Upper lobe of left lung (tissue), 4 donors: ENCODE measurements at regions not wholly inside any gene's neighbourhood (a gene's known extent, or its start where the extent isn't known, plus 50 kb on each side); places are given as distances from the start of the nearest gene placed in this dataset.

Experiments
- CTCF ChIP-seq, 6 experiments: fragments of 450-650 bp in 4 of 6; fragments of 200-600 bp in 2 of 6; sonication (generic) in 2 of 6; IDR thresholded peaks; one replicate each; pipeline ENCODE4 v1.5.1; 2016 to 2019; ENCODE audit warnings: antibody characterized with exemption in 6 of 6
- EP300 ChIP-seq, 4 donors: sonication (generic); formaldehyde crosslinking; IDR thresholded peaks; one replicate each; pipeline ENCODE4 v1.5.1; 2017; ENCODE audit warnings: antibody characterized with exemption in 4 of 4, control low read depth in 2 of 4
- POLR2A ChIP-seq, 4 donors: fragments of 450-650 bp; IDR thresholded peaks; one replicate each; pipeline ENCODE4 v1.5.1; 2016 to 2017; ENCODE audit warnings: antibody characterized with exemption in 4 of 4, mild to moderate bottlenecking in 2 of 4
- POLR2AphosphoS5 ChIP-seq, 2 donors: sonication (generic); formaldehyde crosslinking; IDR thresholded peaks; one replicate each; pipeline ENCODE4 v1.5.1; 2017; ENCODE audit warnings: antibody characterized with exemption in 2 of 2

DNA sequence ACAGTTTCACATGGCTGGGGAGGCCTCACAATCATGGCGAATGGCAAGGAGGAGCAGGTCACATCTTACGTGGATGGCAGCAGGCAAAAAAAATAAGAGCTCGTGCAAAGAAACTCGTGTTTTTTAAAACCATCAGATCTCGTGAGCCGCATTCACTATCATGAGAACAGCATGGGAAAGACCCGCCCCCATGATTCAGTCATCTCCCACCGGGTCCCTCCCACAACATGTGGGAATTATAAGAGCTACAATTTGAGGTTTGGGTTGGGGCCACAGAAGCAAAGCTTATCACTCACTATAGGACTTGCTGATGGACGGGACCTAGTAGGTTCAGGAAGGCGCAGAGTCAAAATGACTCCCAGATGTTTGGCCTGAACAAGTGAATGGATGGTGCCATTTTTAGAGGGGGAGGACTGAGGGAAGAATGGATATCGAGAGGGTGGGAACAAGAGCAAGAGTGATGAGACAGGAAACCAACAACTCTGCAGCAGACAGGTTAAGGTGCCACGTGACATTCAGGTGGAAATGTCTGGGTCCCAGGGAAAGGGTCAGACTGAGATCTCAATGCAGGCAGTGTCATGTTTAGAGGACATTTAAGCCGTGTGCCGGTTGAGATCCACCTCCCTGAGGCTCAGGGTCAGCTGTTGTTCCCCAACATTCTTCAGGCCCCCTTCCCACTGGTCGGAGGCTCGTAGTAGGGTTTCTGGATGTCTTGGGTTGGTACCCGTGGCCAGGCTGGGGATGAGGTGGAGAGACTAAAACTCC lies 85.7 kb downstream of the MYCN start:
- TF ChIP-seq CTCF (IDR thresholded peaks at IDR 0.05) (no peak), POLR2A (IDR thresholded peaks at IDR 0.05) (no peak), POLR2AphosphoS5 (IDR thresholded peaks at IDR 0.05) (no peak), EP300 (IDR thresholded peaks at IDR 0.05) (no peak)
